ENCODE measurements at regions not wholly inside any gene's neighbourhood (a gene's known extent, or its start where the extent isn't known, plus 50 kb on each side); places are given as distances from the start of the nearest gene placed in this dataset.
"Not testable (repeated sequence)": the region's sequence is repeated elsewhere in the genome, so short reads cannot be mapped to it uniquely, and the experiment has no call there.

DNA sequence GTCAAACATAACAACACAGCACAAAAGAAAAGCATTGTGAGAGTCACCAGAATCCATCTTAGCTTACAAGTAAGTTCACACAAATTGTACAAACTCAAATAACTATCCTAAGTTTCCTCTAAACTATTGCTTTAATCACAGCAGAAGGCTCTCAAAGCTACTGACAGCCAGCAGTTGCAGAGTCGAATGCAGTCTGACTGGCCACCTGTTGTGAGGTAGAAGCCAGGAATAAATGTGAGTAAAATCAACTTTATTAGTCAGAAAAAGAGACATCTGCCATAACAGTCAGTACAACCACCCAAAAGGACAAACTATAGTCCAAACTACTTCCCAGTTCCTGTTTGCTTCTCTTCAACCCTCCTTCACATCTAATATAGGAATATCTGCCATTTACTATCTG is 231.7 kb upstream of the USP15 start:
- Histone ChIP-seq H3K27me3 (ENCODE audit: control insufficient read depth, insufficient read depth, low read length) (no peaks in the 10 kb centered on the region), H3K4me3 (ENCODE audit: low read depth, low read length) (no peak overlapping the region), H3K36me3 (ENCODE audit: control insufficient read depth, insufficient read depth, low read length) (no peaks in the 10 kb centered on the region)
- TF ChIP-seq, protein P1, sequence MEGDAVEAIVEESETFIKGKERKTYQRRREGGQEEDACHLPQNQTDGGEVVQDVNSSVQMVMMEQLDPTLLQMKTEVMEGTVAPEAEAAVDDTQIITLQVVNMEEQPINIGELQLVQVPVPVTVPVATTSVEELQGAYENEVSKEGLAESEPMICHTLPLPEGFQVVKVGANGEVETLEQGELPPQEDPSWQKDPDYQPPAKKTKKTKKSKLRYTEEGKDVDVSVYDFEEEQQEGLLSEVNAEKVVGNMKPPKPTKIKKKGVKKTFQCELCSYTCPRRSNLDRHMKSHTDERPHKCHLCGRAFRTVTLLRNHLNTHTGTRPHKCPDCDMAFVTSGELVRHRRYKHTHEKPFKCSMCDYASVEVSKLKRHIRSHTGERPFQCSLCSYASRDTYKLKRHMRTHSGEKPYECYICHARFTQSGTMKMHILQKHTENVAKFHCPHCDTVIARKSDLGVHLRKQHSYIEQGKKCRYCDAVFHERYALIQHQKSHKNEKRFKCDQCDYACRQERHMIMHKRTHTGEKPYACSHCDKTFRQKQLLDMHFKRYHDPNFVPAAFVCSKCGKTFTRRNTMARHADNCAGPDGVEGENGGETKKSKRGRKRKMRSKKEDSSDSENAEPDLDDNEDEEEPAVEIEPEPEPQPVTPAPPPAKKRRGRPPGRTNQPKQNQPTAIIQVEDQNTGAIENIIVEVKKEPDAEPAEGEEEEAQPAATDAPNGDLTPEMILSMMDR (IDR thresholded peaks at IDR 0.05; ENCODE audit: insufficient read depth, low read length, poor library complexity, severe bottlenecking), result no peak
- no peak for DNase-seq (ENCODE audit: low read depth)

DNA sequence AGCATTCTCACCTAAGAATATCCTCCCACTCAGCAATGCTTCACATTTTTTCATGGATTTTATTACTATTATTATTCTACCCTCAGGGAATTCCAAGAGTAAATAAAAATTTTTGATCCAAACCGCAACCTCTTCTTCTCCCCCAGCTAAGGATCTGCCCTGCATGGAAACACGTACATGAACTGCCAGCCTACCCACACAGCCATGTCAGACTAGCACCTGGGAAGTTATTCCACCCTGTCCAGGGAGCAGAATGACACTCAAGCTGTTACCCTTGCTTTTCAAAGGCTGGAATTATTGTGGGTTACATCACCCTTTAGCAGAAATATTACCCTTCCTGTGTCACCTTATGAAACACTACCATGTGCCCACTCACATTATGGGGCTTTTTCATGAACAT is 227.3 kb upstream of the USP15 start:
- TF ChIP-seq, protein P1 (IDR thresholded peaks at IDR 0.05; ENCODE audit: insufficient read depth, low read length, poor library complexity, severe bottlenecking), result no peak
- H3K4me3 ChIP-seq (ENCODE audit: low read depth, low read length), result no peak overlapping the region
- no peaks in the 10 kb centered on the region for H3K36me3 ChIP-seq (ENCODE audit: control insufficient read depth, insufficient read depth, low read length)
- no peaks in the 10 kb centered on the region for H3K27me3 ChIP-seq (ENCODE audit: control insufficient read depth, insufficient read depth, low read length)
- DNase-seq (ENCODE audit: low read depth), result no peak

DNA sequence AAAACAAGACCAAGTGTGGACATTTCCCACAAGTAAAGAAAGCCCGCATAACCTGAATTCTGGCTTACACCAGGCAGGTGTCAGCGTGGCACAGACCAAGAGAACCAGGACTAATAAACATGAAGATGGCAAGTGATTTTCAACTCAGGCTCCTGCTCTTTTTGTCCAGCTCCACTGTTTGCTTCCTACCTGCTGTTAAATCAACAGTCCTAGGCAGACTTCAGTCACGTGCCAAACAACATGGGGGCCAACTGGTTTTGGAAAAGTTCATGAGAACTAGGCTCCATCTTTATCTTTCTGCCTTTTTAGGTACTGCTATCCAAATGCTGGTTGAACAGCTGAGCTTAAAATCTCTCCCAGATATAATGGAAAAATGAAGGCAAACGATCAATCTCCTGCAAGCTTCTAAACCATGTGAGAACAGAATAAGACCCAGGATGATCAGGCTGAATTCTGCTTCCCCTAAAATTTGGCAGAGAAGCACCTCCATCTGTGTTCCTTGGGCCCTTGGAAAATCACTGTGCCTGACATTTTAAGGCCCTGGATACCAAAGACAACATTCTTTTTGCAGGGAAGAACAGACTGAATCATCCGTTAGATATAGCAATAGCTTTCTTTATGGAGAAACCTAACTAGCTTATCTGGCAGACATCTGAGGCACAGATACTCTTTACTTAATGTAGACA is 215.6 kb upstream of the USP15 start:
- Histone ChIP-seq H3K36me3 (ENCODE audit: control insufficient read depth, insufficient read depth, low read length) (no peaks in the 10 kb centered on the region), H3K4me3 (ENCODE audit: low read depth, low read length) (no peak overlapping the region), H3K27me3 (ENCODE audit: control insufficient read depth, insufficient read depth, low read length) (no peaks in the 10 kb centered on the region)
- TF ChIP-seq, protein P1 (IDR thresholded peaks at IDR 0.05; ENCODE audit: insufficient read depth, low read length, poor library complexity, severe bottlenecking), result no peak
- no peak for DNase-seq (ENCODE audit: low read depth)

DNA sequence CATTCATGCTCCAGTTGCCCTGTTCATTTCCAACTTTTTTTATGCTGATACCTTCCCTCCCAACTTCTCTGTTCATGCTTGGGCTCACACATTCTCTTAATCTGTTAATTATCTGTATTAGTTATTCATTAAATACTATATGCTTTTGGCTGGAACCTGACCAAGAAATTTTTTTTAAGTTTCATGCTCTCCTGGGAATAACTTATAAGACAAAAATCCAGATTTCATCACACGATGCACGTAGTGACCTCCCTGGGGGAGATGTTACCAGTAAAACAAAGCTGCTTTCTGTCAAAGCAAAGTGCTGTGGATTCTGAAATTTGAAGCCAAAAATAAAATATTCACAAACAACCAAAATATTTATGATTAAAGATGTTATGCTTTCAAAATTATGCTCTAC is 215.0 kb upstream of the USP15 start:
- TF ChIP-seq, protein P1 (IDR thresholded peaks at IDR 0.05; ENCODE audit: insufficient read depth, low read length, poor library complexity, severe bottlenecking), result no peak
- no peak for DNase-seq (ENCODE audit: low read depth)

GRCh38 chr12:62050785-62051184 is 209.4 kb upstream of the USP15 start:
- DNase-seq (ENCODE audit: low read depth), result no peak
- TF ChIP-seq, protein P1 (IDR thresholded peaks at IDR 0.05; ENCODE audit: insufficient read depth, low read length, poor library complexity, severe bottlenecking), result no peak
- Histone ChIP-seq H3K4me3 (ENCODE audit: low read depth, low read length) (no peak overlapping the region), H3K27me3 (ENCODE audit: control insufficient read depth, insufficient read depth, low read length) (no peaks in the 10 kb centered on the region), H3K36me3 (ENCODE audit: control insufficient read depth, insufficient read depth, low read length) (no peaks in the 10 kb centered on the region)

More for the DNA sequence above, 215.0 kb upstream of the USP15 start:
- H3K36me3 ChIP-seq (ENCODE audit: control insufficient read depth, insufficient read depth, low read length), result no peaks in the 10 kb centered on the region
- no peaks in the 10 kb centered on the region for H3K27me3 ChIP-seq (ENCODE audit: control insufficient read depth, insufficient read depth, low read length)
- H3K4me3 ChIP-seq (ENCODE audit: low read depth, low read length), result no peak overlapping the region

- TF ChIP-seq, protein P1 (IDR thresholded peaks at IDR 0.05; ENCODE audit: insufficient read depth, low read length, poor library complexity, severe bottlenecking), result no peak
- Histone ChIP-seq H3K36me3 (ENCODE audit: control insufficient read depth, insufficient read depth, low read length) (no peaks in the 10 kb centered on the region), H3K4me3 (ENCODE audit: low read depth, low read length) (no peak overlapping the region), H3K27me3 (ENCODE audit: control insufficient read depth, insufficient read depth, low read length) (no peaks in the 10 kb centered on the region)
- DNase-seq (ENCODE audit: low read depth), result no peak
Measured at GRCh38 chr12:62069976-62070375, 190.2 kb upstream of the USP15 start.

GRCh38 chr12:62073236-62073635 is 187.0 kb upstream of the USP15 start:
- not testable (repeated sequence) for H3K4me3 ChIP-seq (ENCODE audit: low read depth, low read length)

More at GRCh38 chr12:62073236-62073635, 187.0 kb upstream of the USP15 start:
- DNase-seq (ENCODE audit: low read depth); H3K27me3 ChIP-seq (ENCODE audit: control insufficient read depth, insufficient read depth, low read length); H3K36me3 ChIP-seq (ENCODE audit: control insufficient read depth, insufficient read depth, low read length): not testable (repeated sequence)

Measured in kidney epithelial cell (primary cell).